ENCODE measurements at regions not wholly inside any gene's neighbourhood (a gene's known extent, or its start where the extent isn't known, plus 50 kb on each side); places are given as distances from the start of the nearest gene placed in this dataset.

- DNase-seq: no peak
Measured at GRCh38 chr13:107851670-107852069, 363.7 kb downstream of the LIG4 start.

- no peak for DNase-seq
Measured at GRCh38 chr13:107847406-107847805, 367.9 kb downstream of the LIG4 start.

- no peak for DNase-seq
Measured at GRCh38 chr13:107846642-107847041, 368.7 kb downstream of the LIG4 start.

- DNase-seq: no peak
Measured at GRCh38 chr13:107845911-107846310, 369.4 kb downstream of the LIG4 start.

GRCh38 chr13:107843681-107844080, 371.7 kb downstream of the LIG4 start:
- DNase-seq: no peak

- no peak for DNase-seq
Measured at GRCh38 chr13:107843281-107843680, 372.1 kb downstream of the LIG4 start.

GRCh38 chr13:107842562-107843180, 372.7 kb downstream of the LIG4 start:
- DNase-seq: no peak

- DNase-seq: no peak
Measured at GRCh38 chr13:107838588-107839161, 376.7 kb downstream of the LIG4 start.

- no peak for DNase-seq
Measured at GRCh38 chr13:107836685-107837084, 378.7 kb downstream of the LIG4 start.

GRCh38 chr13:107835339-107836018, 379.9 kb downstream of the LIG4 start:
- no peak for DNase-seq

- no peak for DNase-seq
Measured at GRCh38 chr13:107834717-107835116, 380.6 kb downstream of the LIG4 start.

- DNase-seq: no peak
Measured at GRCh38 chr13:107834281-107834680, 381.1 kb downstream of the LIG4 start.

- no peak for DNase-seq
Measured at GRCh38 chr13:107832500-107833100, 382.7 kb downstream of the LIG4 start.

- DNase-seq: no peak
Measured at GRCh38 chr13:107830804-107831203, 384.5 kb downstream of the LIG4 start.

- no peak for DNase-seq
Measured at GRCh38 chr13:107827840-107828549, 387.3 kb downstream of the LIG4 start.

- DNase-seq: no peak
Measured at GRCh38 chr13:107824635-107825034, 390.7 kb downstream of the LIG4 start.

GRCh38 chr13:107822006-107822405, 393.3 kb downstream of the LIG4 start:
- no peak for DNase-seq

GRCh38 chr13:107821492-107821891, 393.8 kb downstream of the LIG4 start:
- no peak for DNase-seq

- DNase-seq: no peak
Measured at GRCh38 chr13:107819071-107819470, 396.3 kb downstream of the LIG4 start.

GRCh38 chr13:107817647-107818287, 397.6 kb downstream of the LIG4 start:
- no peak for DNase-seq

GRCh38 chr13:107812014-107812412, 403.3 kb downstream of the LIG4 start:
- DNase-seq: no peak

GRCh38 chr13:107811233-107812013, 403.9 kb downstream of the LIG4 start:
- DNase-seq: no peak

Data from NCI-H2029 treated with DMSO at 0.1 percent for 48 hours (cell line).